Small intestine (tissue), 7 donors: ENCODE measurements at regions not wholly inside any gene's neighbourhood (a gene's known extent, or its start where the extent isn't known, plus 50 kb on each side); places are given as distances from the start of the nearest gene placed in this dataset.

ENCODE experiments used
- DNase-seq, 2 donors: peaks; one replicate each; pipeline versions ENCODE4 v3.0.0 to v3.0.0-alpha.2; 2013
- FAIRE-seq: peaks from 2 replicates; lab custom pipeline; 2012; peaks lifted over from hg19 to GRCh38; lab: Jason Lieb, UNC
- H3K27ac ChIP-seq, 3 donors: one replicate each; pipeline ENCODE4 v1.5.1; 2013; ENCODE audit warnings: low read length in 2 of 3, mild to moderate bottlenecking in 2 of 3, control low read depth in 1 of 3, inconsistent platforms in 1 of 3, low read depth in 1 of 3, moderate library complexity in 1 of 3
- H3K27me3 ChIP-seq, 3 donors: one replicate each; pipeline ENCODE4 v1.6.1; 2013; ENCODE audit warnings: low read length in 3 of 3, inconsistent platforms in 1 of 3; ENCODE audit not compliant: control insufficient read depth in 3 of 3, insufficient read depth in 3 of 3
- H3K36me3 ChIP-seq, 3 donors: one replicate each; pipeline ENCODE4 v1.6.1; 2013; ENCODE audit warnings: low read length in 3 of 3, inconsistent platforms in 1 of 3, low read depth in 1 of 3, mild to moderate bottlenecking in 1 of 3, moderate library complexity in 1 of 3; ENCODE audit not compliant: control insufficient read depth in 3 of 3, insufficient read depth in 2 of 3
- H3K4me1 ChIP-seq, 3 donors: one replicate each; pipeline ENCODE4 v1.6.1; 2013; ENCODE audit warnings: low read length in 2 of 3, inconsistent platforms in 1 of 3, low read depth in 1 of 3, mild to moderate bottlenecking in 1 of 3, moderate library complexity in 1 of 3; ENCODE audit not compliant: control insufficient read depth in 3 of 3, insufficient read depth in 2 of 3
- H3K4me3 ChIP-seq, 3 donors: one replicate each; pipeline ENCODE4 v1.5.1; 2013; ENCODE audit warnings: low read length in 3 of 3, control low read depth in 1 of 3, inconsistent platforms in 1 of 3, low read depth in 1 of 3, mild to moderate bottlenecking in 1 of 3, moderate library complexity in 1 of 3
- H3K9me3 ChIP-seq, 2 donors: one replicate each; pipeline ENCODE4 v1.6.1; 2013; ENCODE audit warnings: low read depth in 1 of 2, low read length in 1 of 2; ENCODE audit not compliant: control insufficient read depth in 2 of 2, insufficient read depth in 1 of 2
- WGBS, 3 donors: extraction: QIAGEN DNeasy Blood & Tissue Kit; methylation state at CpG; one replicate each; pipeline ENCODE4 v1.1.7; 2013; 5-methylcytosine and 5-hydroxymethylcytosine counted together
- donor health status: healthy with polysubstance abuse.
- donor health status: control.
- donor health status: control.
- donor health status: Bipolar disorder and iron deficiency.
- donor health status: healthy.

DNA sequence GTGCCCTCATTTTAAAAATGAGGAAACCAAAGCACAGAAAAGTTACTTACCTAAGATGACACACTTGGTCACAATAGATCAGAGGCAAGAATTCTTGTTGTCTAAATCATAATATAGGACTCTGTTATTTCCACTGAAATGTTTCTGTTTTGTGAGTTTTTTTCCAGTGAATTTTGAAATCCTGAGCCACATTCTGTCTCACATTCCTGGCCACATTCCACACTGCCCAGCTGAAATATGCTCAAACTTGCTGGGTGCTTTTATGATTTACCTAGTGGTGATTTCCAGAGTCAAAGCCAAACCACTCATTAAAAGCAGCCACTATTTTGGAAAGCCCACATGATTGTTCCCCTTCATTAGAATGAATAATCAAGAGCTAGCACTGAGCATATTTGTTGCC, 82.3 kb upstream of the NPHP3 start:
- FAIRE-seq = no peak
- Histone ChIP-seq H3K27ac (no peak overlapping the region), H3K36me3 (no peaks in the 10 kb centered on the region), H3K27me3 (no peaks in the 10 kb centered on the region), H3K9me3 (no peaks in the 10 kb centered on the region), H3K4me3 (no peak overlapping the region), H3K4me1 (no peaks in the 10 kb centered on the region)
- no peak for DNase-seq

DNA sequence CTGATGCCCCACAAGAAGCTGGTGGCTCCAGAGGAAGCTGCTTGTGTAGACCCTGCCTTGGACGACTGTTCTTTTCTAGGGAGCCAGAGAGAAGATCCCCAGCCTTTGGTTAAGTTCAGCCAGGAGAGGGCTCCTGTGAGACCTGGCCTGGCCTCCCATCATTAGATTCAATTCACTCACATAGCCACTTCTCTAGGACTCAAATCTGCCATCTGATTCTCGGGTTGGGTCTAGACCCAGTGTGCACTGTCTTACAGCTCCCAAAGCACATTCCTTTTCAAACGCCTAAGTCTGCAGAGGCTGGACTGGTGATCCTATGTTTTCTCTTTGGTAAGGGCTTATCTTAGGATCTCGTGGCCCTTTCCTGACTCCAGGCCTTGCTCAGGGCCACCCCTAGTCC, 81.7 kb upstream of the NPHP3 start:
- H3K27me3 ChIP-seq = no peaks in the 10 kb centered on the region
- H3K9me3 ChIP-seq = no peaks in the 10 kb centered on the region
- H3K4me1 ChIP-seq = no peaks in the 10 kb centered on the region
- DNase-seq = no peak
- H3K27ac ChIP-seq = no peak overlapping the region
- WGBS, 3 donors = 43 to 53% (median 51%) methylated on average over 4 of the region's 4 CpGs
- FAIRE-seq = no peak
- H3K36me3 ChIP-seq = no peaks in the 10 kb centered on the region
- H3K4me3 ChIP-seq = no peak overlapping the region

DNA sequence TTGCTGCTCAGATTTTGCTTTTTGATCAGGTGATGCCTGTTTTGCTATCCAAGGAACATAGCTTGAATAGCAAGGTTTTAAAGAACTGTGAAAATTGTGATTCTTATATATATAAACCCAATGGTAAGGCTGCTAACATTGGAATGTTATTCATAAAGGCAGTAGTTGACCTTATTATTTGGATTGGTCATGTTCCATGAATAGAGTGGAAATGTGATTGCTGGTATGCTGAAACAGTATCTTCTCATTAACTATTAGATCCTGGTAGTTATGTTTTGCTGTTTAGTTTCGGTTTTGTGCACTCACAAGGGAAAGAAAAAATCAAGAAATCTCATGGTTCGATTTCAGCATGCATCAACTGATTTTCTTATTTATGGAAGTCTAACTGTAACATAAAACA, 78.7 kb upstream of the NPHP3 start:
- no peaks in the 10 kb centered on the region for H3K36me3 ChIP-seq
- no peak for FAIRE-seq

DNA sequence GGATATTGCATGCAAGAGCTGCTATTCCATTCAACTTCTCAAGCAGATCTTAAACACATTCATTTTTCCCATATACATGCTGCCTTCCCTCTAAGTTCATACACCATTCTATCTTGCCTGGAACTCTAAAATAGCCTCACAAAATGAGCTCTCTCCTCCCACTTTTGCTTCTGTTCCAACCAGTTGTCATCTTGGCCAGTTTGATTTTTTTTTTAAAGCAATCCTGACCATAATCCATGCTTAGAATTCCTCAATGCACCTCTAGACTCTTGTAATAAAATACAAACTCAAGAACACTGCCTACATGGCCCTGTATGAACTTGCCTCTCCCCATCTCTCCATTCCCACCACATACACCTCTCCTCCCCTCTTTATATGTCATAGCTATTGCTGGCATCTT, 68.6 kb upstream of the NPHP3 start:
- no peaks in the 10 kb centered on the region for H3K9me3 ChIP-seq
- H3K4me3 ChIP-seq = no peak overlapping the region
- no peaks in the 10 kb centered on the region for H3K36me3 ChIP-seq
- H3K27ac ChIP-seq = no peak overlapping the region
- H3K27me3 ChIP-seq = peaks cover 0 to 2% (median 0%) of the 10 kb centered on the region in 3 donors
- DNase-seq (no peak), FAIRE-seq (no peak)
- H3K4me1 ChIP-seq = no peaks in the 10 kb centered on the region

More for the DNA sequence above, 78.7 kb upstream of the NPHP3 start:
- H3K27me3 ChIP-seq = no peaks in the 10 kb centered on the region
- no peaks in the 10 kb centered on the region for H3K4me1 ChIP-seq
- no peak for DNase-seq
- 43 to 75% (median 53%) methylated on average over 2 of the region's 2 CpGs for WGBS, 3 donors
- H3K4me3 ChIP-seq = no peak overlapping the region
- H3K27ac ChIP-seq = no peak overlapping the region
- no peaks in the 10 kb centered on the region for H3K9me3 ChIP-seq

DNA sequence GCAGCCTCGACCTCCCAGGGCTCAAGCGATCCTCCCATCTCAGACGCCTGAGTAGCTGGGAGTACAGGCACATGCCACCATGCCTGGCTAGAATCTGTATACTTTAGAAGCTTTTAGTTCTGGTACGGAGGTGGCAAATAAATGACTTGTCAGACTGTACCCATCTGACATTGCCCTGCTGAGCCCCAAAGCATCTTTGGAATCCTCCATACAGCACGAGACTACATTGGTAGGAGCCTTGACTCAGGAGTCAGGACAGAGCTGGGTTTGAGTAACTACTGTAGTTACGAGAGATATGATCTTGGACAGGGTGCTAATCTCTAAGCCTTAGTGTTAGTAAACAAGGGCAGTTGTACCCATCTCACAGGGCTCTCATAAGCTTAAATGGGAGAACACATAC, 67.8 kb upstream of the NPHP3 start:
- peaks cover 0 to 2% (median 0%) of the 10 kb centered on the region in 3 donors for H3K27me3 ChIP-seq
- H3K36me3 ChIP-seq = no peaks in the 10 kb centered on the region
- no peak overlapping the region for H3K4me3 ChIP-seq
- no peak overlapping the region for H3K27ac ChIP-seq
- no peak for FAIRE-seq
- 73 to 79% (median 74%) methylated on average over 6 of the region's 6 CpGs for WGBS, 3 donors
- no peak for DNase-seq
- H3K4me1 ChIP-seq = no peaks in the 10 kb centered on the region
- H3K9me3 ChIP-seq = no peaks in the 10 kb centered on the region

DNA sequence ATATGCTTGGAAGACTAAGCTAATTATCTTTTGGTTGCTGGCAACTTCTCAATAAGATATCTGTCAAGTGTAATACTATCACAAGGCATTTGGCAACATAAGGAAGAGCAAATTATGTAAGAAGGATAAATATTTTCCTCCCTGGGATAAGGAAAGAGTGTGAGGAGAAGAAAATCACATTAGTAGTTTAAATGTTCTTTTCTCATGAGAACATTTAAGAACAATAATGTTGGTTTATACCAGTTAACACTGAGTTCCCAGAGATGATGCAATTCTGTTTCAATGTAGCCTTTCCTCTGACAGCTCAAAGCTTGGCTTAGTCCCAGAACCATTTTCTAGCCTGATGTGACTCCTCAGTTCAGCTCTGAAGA, 66.1 kb upstream of the NPHP3 start:
- H3K27me3 ChIP-seq = peaks cover 0 to 2% (median 0%) of the 10 kb centered on the region in 3 donors
- DNase-seq = no peak
- no peaks in the 10 kb centered on the region for H3K4me1 ChIP-seq
- no peaks in the 10 kb centered on the region for H3K9me3 ChIP-seq
- no peaks in the 10 kb centered on the region for H3K36me3 ChIP-seq
- no peak overlapping the region for H3K27ac ChIP-seq
- no peak overlapping the region for H3K4me3 ChIP-seq
- no peak for FAIRE-seq

DNA sequence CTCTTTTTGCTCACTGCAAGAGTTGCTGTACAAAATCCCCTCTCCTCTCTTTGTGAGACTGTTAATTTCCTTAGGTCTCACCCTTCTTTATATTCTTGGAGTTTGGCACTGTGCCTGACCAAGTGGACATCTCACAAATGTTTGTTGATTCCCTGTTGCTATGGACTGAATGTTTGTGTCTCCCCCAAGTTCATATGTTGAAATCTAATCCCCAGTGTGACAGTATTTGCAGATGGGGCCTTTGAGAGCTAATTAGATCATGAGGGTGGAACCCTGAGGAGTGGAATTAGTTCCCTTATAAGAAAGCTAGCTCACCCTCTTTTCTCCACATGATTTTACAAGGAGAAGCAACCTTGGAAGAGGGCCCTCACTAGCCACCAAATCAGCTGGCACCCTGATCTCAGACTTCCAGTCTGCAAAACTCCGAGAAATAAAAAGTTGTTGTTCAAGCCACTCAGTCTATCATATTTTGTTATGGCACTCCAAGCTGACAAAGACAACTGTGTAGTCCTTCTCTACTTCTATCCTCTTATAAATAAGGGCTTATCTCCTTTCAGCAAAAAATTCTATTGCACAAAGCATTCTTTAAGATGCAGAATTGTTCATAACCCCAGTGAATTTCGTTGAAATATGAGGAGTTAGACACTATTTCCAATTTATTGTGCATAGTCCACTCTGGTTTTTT, 65.5 kb upstream of the NPHP3 start:
- FAIRE-seq (no peak), DNase-seq (no peak)
- Histone ChIP-seq H3K27me3 (peaks cover 0 to 2% (median 0%) of the 10 kb centered on the region in 3 donors), H3K4me1 (no peaks in the 10 kb centered on the region), H3K4me3 (no peak overlapping the region), H3K9me3 (no peaks in the 10 kb centered on the region), H3K27ac (no peak overlapping the region), H3K36me3 (no peaks in the 10 kb centered on the region)
- 42 to 54% (median 44%) methylated on average over 2 of the region's 2 CpGs for WGBS, 3 donors

DNA sequence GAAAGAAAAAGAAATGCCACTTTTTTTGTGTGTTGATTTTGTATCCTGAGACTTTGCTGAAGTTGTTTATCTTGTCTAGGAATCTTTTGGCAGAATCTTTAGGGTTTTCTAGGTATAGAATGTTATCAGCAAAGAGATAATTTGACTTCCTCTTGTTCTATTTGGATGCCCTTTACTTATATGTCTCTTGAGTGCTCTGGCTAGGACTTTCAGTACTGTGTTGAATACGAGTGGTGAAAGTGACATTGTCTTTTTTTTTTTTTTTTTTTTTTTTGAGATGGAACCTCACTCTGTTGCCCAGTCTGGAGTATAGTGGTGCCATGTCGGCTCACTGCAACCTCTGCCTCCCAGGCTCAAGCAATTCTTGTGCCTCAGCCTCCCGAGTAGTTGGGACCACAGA, 64.7 kb upstream of the NPHP3 start:
- no peaks in the 10 kb centered on the region for H3K27me3 ChIP-seq
- no peak for FAIRE-seq
- H3K4me3 ChIP-seq = no peak overlapping the region
- H3K27ac ChIP-seq = no peak overlapping the region
- no peaks in the 10 kb centered on the region for H3K36me3 ChIP-seq
- H3K4me1 ChIP-seq = no peaks in the 10 kb centered on the region
- 74 to 84% (median 79%) methylated on average over 3 of the region's 3 CpGs for WGBS, 3 donors
- no peak for DNase-seq
- H3K9me3 ChIP-seq = no peaks in the 10 kb centered on the region

DNA sequence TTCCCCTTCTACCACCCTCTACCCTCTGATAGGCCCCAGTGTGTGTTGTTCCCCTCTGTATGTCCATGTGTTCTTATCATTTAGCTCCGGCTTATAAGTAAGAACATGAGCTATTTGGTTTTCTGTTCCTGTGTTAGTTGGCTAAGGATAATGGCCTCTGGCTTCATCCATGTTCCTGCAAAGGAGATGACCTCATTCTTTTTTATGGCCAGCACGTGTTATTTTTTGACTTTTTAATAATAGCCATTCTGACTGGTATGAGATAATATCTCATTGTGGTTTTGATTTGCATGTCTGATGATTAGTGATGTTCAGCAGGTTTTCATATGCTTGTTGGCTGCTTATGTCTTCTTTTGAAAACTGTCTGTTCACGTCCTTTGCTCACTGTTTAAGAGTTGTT, 63.1 kb upstream of the NPHP3 start:
- 23 to 46% (median 38%) methylated on average over 3 of the region's 3 CpGs for whole genome bisulfite sequencing, 3 donors
- FAIRE-seq (no peak), DNase-seq (no peak)
- Histone ChIP-seq H3K36me3 (no peaks in the 10 kb centered on the region), H3K27ac (no peak overlapping the region), H3K27me3 (no peaks in the 10 kb centered on the region), H3K4me3 (no peak overlapping the region), H3K9me3 (no peaks in the 10 kb centered on the region), H3K4me1 (no peaks in the 10 kb centered on the region)
